ENCODE measurements at regions not wholly inside any gene's neighbourhood (a gene's known extent, or its start where the extent isn't known, plus 50 kb on each side); places are given as distances from the start of the nearest gene placed in this dataset.

- no peak for TF ChIP-seq CTCF (IDR thresholded peaks at IDR 0.05; ENCODE audit: poor library complexity)
- no peak for TF ChIP-seq EZH2 (IDR thresholded peaks at IDR 0.05; ENCODE audit: borderline replicate concordance)
These were observed 999.7 kb downstream of the CDH11 start for GRCh38 chr16:64122177-64122576.
